SK-N-SH (cell line): ENCODE measurements at regions not wholly inside any gene's neighbourhood (a gene's known extent, or its start where the extent isn't known, plus 50 kb on each side); places are given as distances from the start of the nearest gene placed in this dataset.

Experiments used
- CTCF ChIA-PET: fragments of 300-600, 350-600 bp; formaldehyde crosslinking; extraction: SDS; loops from one replicate; lab custom pipeline; 2021; lab: Yijun Ruan, JAX
- POLR2A ChIA-PET: fragments of 350-600 bp; sonication (Branson Sonifier 250); formaldehyde crosslinking; extraction: SDS; loops from one replicate; lab custom pipeline; 2020; ENCODE audit warnings: antibody characterized with exemption, inconsistent platforms; lab: Yijun Ruan, JAX
- DNase-seq: peaks from one replicate; pipeline ENCODE4 v3.0.0; 2012
- H2AFZ ChIP-seq: fragments of 200-600 bp; sonication (generic); 2 replicates; pipeline ENCODE4 v1.8.1; 2016; ENCODE audit warnings: antibody characterized with exemption, mild to moderate bottlenecking, low read depth
- H3F3A ChIP-seq: fragments of 200-600 bp; sonication (generic); replicated peaks from 2 replicates; pipeline ENCODE3; 2016; ENCODE audit warnings: antibody characterized with exemption, mild to moderate bottlenecking; ENCODE audit not compliant: insufficient read depth
- H3K27ac ChIP-seq, 2 experiments: fragments of 200-500 bp in 1 of 2; fragments of 200-600 bp in 1 of 2; sonication (Bioruptor generic) in 1 of 2; sonication (generic), shearing (Covaris generic) in 1 of 2; 2 replicates each; pipeline versions ENCODE4 v1.5.1 to v1.6.1; 2014 to 2016; ENCODE audit warnings: low read depth in 2 of 2, inconsistent platforms in 1 of 2, low read length in 1 of 2, mild to moderate bottlenecking in 1 of 2, mixed read lengths in 1 of 2
- H3K27me3 ChIP-seq: fragments of 200-600 bp; sonication (generic), shearing (Covaris generic); 2 replicates; pipeline ENCODE4 v1.6.1; 2016; ENCODE audit warnings: mixed run types; ENCODE audit not compliant: insufficient read depth
- H3K36me3 ChIP-seq, 2 experiments: fragments of 200-500 bp in 1 of 2; fragments of 200-600 bp in 1 of 2; sonication (Bioruptor generic) in 1 of 2; sonication (generic) in 1 of 2; replicated peaks in 1 of 2; 2 replicates each; pipeline versions ENCODE3 to v1.5.1; 2014 to 2016; ENCODE audit warnings: low read length in 1 of 2, mild to moderate bottlenecking in 1 of 2; ENCODE audit not compliant: insufficient read depth in 2 of 2, control insufficient read depth in 1 of 2
- H3K4me1 ChIP-seq, 2 experiments: fragments of 200-500 bp in 1 of 2; fragments of 200-600 bp in 1 of 2; sonication (Bioruptor generic) in 1 of 2; sonication (generic), shearing (Covaris generic) in 1 of 2; 2 replicates each; pipeline versions ENCODE4 v1.5.1 to v1.6.1; 2014 to 2016; ENCODE audit warnings: low read depth in 1 of 2, low read length in 1 of 2, mixed run types in 1 of 2; ENCODE audit not compliant: insufficient read depth in 2 of 2, control insufficient read depth in 1 of 2
- H3K4me2 ChIP-seq: fragments of 200-600 bp; sonication (generic), shearing (Covaris generic); 2 replicates; pipeline ENCODE4 v1.6.1; 2017; ENCODE audit warnings: mixed run types
- H3K4me3 ChIP-seq, 2 experiments: fragments of 200-500 bp in 1 of 2; fragments of 200-600 bp in 1 of 2; sonication (Bioruptor generic) in 1 of 2; sonication (generic), shearing (Covaris generic) in 1 of 2; 2 replicates each; pipeline versions ENCODE4 v1.5.1 to v1.8.1; 2014 to 2016; ENCODE audit warnings: low read depth in 2 of 2, inconsistent platforms in 1 of 2, low read length in 1 of 2, mild to moderate bottlenecking in 1 of 2, mixed read lengths in 1 of 2, moderate library complexity in 1 of 2
- H3K79me2 ChIP-seq: fragments of 200-600 bp; sonication (generic); 2 replicates; pipeline ENCODE4 v1.8.1; 2017; ENCODE audit warnings: mild to moderate bottlenecking; ENCODE audit not compliant: insufficient read depth
- H3K9ac ChIP-seq: fragments of 200-600 bp; sonication (generic); 2 replicates; pipeline ENCODE4 v1.6.1; 2017; ENCODE audit warnings: mixed run types
- H3K9me2 ChIP-seq: fragments of 200-600 bp; sonication (generic); 2 replicates; pipeline ENCODE4 v1.6.1; 2017; ENCODE audit warnings: mixed run types
- H3K9me3 ChIP-seq: fragments of 200-600 bp; sonication (generic); 2 replicates; pipeline ENCODE4 v1.6.1; 2017; ENCODE audit warnings: mixed run types, mild to moderate bottlenecking, moderate library complexity
- H4K20me1 ChIP-seq: fragments of 200-600 bp; sonication (generic); 2 replicates; pipeline ENCODE4 v1.6.1; 2017; ENCODE audit warnings: mild to moderate bottlenecking, mixed run types; ENCODE audit not compliant: insufficient read depth
- CHD2 ChIP-seq: fragments of 150-350 bp; IDR thresholded peaks from 2 replicates; pipeline ENCODE4 v1.6.1; 2018; ENCODE audit warnings: low read length; ENCODE audit not compliant: partially characterized antibody
- FOXJ3 ChIP-seq: sonication (generic); formaldehyde crosslinking; IDR thresholded peaks from 2 replicates; pipeline ENCODE4 v1.5.1; 2020; ENCODE audit warnings: mild to moderate bottlenecking, missing genetic modification reagents
- FOXM1 ChIP-seq: IDR thresholded peaks from 2 replicates; pipeline ENCODE4 v1.4.0; 2012; ENCODE audit warnings: low read depth, mild to moderate bottlenecking
- GATA2 ChIP-seq: sonication (generic); formaldehyde crosslinking; IDR thresholded peaks from 2 replicates; pipeline ENCODE4 v1.5.0; 2020; ENCODE audit warnings: mild to moderate bottlenecking, missing genetic modification reagents
- NFIC ChIP-seq: IDR thresholded peaks from 2 replicates; pipeline ENCODE4 v1.4.0; 2012; ENCODE audit warnings: borderline replicate concordance
- NRF1 ChIP-seq: IDR thresholded peaks from 2 replicates; pipeline ENCODE4 v1.6.1; 2012; ENCODE audit warnings: low read depth, mild to moderate bottlenecking, low read length
- POLR2AphosphoS5 ChIP-seq: IDR thresholded peaks from 2 replicates; pipeline ENCODE4 v1.6.1; 2012; ENCODE audit warnings: low read depth, low read length
- RCOR1 ChIP-seq: fragments of 150-350 bp; IDR thresholded peaks from 2 replicates; pipeline ENCODE4 v1.6.1; 2017; ENCODE audit warnings: antibody characterized with exemption, low read length
- SIN3A ChIP-seq: IDR thresholded peaks from 2 replicates; pipeline ENCODE4 v1.6.1; 2012; ENCODE audit warnings: low read depth, mild to moderate bottlenecking, low read length, moderate library complexity, borderline replicate concordance
- SMC3 ChIP-seq: IDR thresholded peaks from 2 replicates; pipeline ENCODE4 v1.6.1; 2012; ENCODE audit warnings: low read depth, low read length, improper control_type of control experiment
- TCF12 ChIP-seq: IDR thresholded peaks from 2 replicates; pipeline ENCODE4 v1.4.0; 2012
- TEAD4 ChIP-seq: IDR thresholded peaks from 2 replicates; pipeline ENCODE4 v1.4.0; 2012; ENCODE audit warnings: mild to moderate bottlenecking, borderline replicate concordance; ENCODE audit not compliant: insufficient read depth
- YY1 ChIP-seq: IDR thresholded peaks from 2 replicates; pipeline ENCODE4 v1.4.0; 2012; ENCODE audit warnings: low read depth, mild to moderate bottlenecking
- WGBS: methylation state at CpG from one replicate; pipeline ENCODE4 v1.1.6; 2017; ENCODE audit warnings: low lambda C conversion rate; 5-methylcytosine and 5-hydroxymethylcytosine counted together
- TF ChIP-seq, protein P1 (sequence below): IDR thresholded peaks from 2 replicates; pipeline ENCODE4 v1.4.0; 2012; ENCODE audit warnings: low read depth, borderline replicate concordance
- TF ChIP-seq, protein P2 (sequence below): IDR thresholded peaks from 2 replicates; pipeline ENCODE4 v1.4.0; 2012; ENCODE audit warnings: low read depth
- TF ChIP-seq, protein P3 (sequence below): IDR thresholded peaks from 2 replicates; pipeline ENCODE4; 2012
- TF ChIP-seq, protein P4 (sequence below): fragments of 150-350 bp; IDR thresholded peaks from 2 replicates; pipeline ENCODE4 v1.6.1; 2017; ENCODE audit warnings: antibody characterized with exemption, low read length, low read depth, borderline replicate concordance
- TF ChIP-seq, protein P5 (sequence below): IDR thresholded peaks from 2 replicates; pipeline ENCODE4 v1.4.0; 2012; ENCODE audit warnings: low read depth, borderline replicate concordance

DNA sequence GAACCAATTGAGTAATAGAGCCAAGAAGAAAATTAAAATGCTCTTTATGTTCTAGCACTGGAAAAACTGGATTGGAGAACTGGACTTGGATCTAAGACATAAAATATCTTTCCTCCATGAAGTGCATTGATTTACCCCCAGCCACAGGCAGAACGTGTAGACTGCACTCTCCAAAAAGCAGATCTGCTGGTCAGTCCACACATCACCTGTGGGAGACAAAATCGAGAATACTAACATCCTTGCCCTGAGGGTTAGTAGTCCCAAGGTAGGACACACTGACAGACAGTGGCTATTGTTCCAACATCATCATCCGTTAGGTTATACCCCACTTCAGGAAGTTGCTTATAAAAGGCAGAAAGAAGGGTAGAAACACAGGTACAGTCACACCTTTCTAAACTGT lies 257.1 kb upstream of the STT3B start:
- H3K36me3 ChIP-seq = no peaks in the 10 kb centered on the region
- H3K27ac ChIP-seq = no peak overlapping the region
- DNase-seq = no peak
- POLR2A ChIA-PET = no interaction called here
- H3K79me2 ChIP-seq = no peaks in the 10 kb centered on the region
- no peaks in the 10 kb centered on the region for H3K4me1 ChIP-seq
- H3K9me3 ChIP-seq = no peaks in the 10 kb centered on the region
- no peaks in the 10 kb centered on the region for H4K20me1 ChIP-seq
- CTCF ChIA-PET = no interaction called here
- WGBS = 25% methylated on average over 3 of the region's 3 CpGs
- no peaks in the 10 kb centered on the region for H3K9me2 ChIP-seq
- no peak overlapping the region for H3K4me2 ChIP-seq
- H3K9ac ChIP-seq = no peak overlapping the region
- TF ChIP-seq CHD2 (no peak), GATA2 (no peak), FOXJ3 (CRISPR knock-in tag) (no peak), NRF1 (no peak), SIN3A (no peak), FOXM1 (no peak)
- TF ChIP-seq, protein P1, sequence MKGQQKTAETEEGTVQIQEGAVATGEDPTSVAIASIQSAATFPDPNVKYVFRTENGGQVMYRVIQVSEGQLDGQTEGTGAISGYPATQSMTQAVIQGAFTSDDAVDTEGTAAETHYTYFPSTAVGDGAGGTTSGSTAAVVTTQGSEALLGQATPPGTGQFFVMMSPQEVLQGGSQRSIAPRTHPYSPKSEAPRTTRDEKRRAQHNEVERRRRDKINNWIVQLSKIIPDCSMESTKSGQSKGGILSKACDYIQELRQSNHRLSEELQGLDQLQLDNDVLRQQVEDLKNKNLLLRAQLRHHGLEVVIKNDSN = no peak
- TF ChIP-seq, protein P2, sequence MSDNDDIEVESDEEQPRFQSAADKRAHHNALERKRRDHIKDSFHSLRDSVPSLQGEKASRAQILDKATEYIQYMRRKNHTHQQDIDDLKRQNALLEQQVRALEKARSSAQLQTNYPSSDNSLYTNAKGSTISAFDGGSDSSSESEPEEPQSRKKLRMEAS = no peak
- no peak overlapping the region for H3K4me3 ChIP-seq
- peaks cover 9% of the 10 kb centered on the region; the same call in 1 of the 2 replicates for H3K27me3 ChIP-seq
- no peaks in the 10 kb centered on the region for H3F3A ChIP-seq
- no peak overlapping the region for H2AFZ ChIP-seq

DNA sequence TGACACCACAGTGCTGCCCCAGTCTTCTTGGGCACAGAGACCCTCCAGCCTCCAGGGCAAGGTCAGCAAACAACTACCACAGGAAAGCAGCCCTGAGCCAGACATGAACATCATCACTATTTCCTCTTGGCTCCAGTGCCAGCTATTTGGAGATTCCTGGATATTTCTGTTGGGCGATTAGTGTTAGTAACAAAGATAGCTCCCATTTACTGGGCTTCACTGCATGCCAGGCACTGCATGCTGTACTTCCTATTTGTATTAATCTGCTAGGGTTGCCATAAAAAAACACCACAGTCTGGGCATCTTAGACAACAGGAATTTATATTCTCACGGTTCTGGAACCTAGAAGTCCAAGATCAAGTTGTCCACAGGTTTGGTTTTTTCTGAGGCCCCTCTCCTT lies 255.1 kb upstream of the STT3B start:
- Histone ChIP-seq H3F3A (no peaks in the 10 kb centered on the region), H3K79me2 (no peaks in the 10 kb centered on the region), H3K27me3 (no peaks in the 10 kb centered on the region), H3K27ac (no peak overlapping the region)
- TF ChIP-seq FOXM1 = no peak
- TF ChIP-seq, protein P1 = no peak
- TF ChIP-seq, all 33 proteins: peak for 0
- Histone ChIP-seq H3K9me2 (no peaks in the 10 kb centered on the region), H2AFZ (no peak overlapping the region), H4K20me1 (no peaks in the 10 kb centered on the region), H3K9me3 (no peaks in the 10 kb centered on the region), H3K9ac (no peak overlapping the region), H3K4me2 (no peak overlapping the region), H3K36me3 (no peaks in the 10 kb centered on the region), H3K4me1 (no peaks in the 10 kb centered on the region), H3K4me3 (no peak overlapping the region)
- ChIA-PET POLR2A (no interaction called here), CTCF (no interaction called here)
- no peak for DNase-seq
- 32% methylated on average over 2 of the region's 2 CpGs for WGBS

DNA sequence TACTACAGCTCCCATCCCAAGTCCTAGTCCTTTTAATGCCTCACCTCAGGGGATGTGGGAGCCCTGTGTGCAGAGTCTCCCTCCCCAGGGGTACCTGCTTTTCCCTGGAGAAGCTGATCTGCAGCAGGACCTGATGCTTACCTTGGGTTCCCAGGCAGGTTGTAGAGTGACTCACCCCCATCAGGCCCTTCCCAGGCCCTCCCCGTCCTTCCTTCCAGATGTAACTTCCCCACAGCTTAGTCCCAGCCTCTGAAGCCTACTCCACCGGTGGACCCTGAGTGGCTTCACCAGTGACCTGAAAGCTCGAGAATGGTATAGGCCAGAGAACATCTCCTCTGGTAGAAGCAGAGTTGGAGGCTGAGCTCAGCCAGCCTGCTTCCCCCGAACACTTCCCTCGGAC lies 254.2 kb upstream of the STT3B start:
- Histone ChIP-seq H3K79me2 (no peaks in the 10 kb centered on the region), H3K4me2 (no peak overlapping the region), H3K4me3 (no peak overlapping the region), H2AFZ (no peak overlapping the region), H3K9me3 (no peaks in the 10 kb centered on the region), H3K9me2 (no peaks in the 10 kb centered on the region), H3K27ac (no peak overlapping the region), H4K20me1 (no peaks in the 10 kb centered on the region), H3K27me3 (no peaks in the 10 kb centered on the region), H3K4me1 (no peaks in the 10 kb centered on the region), H3K36me3 (no peaks in the 10 kb centered on the region), H3F3A (no peaks in the 10 kb centered on the region), H3K9ac (no peak overlapping the region)
- DNase-seq = no peak
- CTCF ChIA-PET = interaction anchor here (1.1 kb wide), 1 partner anchor 117 kb away, joined by 4 read pairs; no protein-coding TSS in a partner anchor
- POLR2A ChIA-PET = no interaction called here
- WGBS = 68% methylated on average over 5 of the region's 5 CpGs
- TF ChIP-seq RCOR1 (no peak), NFIC (no peak), SMC3 (no peak), SIN3A (no peak), YY1 (no peak), TEAD4 (no peak), POLR2AphosphoS5 (no peak), TCF12 (no peak)
- TF ChIP-seq, protein P3, sequence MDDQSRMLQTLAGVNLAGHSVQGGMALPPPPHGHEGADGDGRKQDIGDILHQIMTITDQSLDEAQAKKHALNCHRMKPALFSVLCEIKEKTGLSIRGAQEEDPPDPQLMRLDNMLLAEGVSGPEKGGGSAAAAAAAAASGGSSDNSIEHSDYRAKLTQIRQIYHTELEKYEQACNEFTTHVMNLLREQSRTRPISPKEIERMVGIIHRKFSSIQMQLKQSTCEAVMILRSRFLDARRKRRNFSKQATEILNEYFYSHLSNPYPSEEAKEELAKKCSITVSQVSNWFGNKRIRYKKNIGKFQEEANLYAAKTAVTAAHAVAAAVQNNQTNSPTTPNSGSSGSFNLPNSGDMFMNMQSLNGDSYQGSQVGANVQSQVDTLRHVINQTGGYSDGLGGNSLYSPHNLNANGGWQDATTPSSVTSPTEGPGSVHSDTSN = no peak
- TF ChIP-seq, protein P4, sequence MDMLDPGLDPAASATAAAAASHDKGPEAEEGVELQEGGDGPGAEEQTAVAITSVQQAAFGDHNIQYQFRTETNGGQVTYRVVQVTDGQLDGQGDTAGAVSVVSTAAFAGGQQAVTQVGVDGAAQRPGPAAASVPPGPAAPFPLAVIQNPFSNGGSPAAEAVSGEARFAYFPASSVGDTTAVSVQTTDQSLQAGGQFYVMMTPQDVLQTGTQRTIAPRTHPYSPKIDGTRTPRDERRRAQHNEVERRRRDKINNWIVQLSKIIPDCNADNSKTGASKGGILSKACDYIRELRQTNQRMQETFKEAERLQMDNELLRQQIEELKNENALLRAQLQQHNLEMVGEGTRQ = no peak
- TF ChIP-seq, protein P5, sequence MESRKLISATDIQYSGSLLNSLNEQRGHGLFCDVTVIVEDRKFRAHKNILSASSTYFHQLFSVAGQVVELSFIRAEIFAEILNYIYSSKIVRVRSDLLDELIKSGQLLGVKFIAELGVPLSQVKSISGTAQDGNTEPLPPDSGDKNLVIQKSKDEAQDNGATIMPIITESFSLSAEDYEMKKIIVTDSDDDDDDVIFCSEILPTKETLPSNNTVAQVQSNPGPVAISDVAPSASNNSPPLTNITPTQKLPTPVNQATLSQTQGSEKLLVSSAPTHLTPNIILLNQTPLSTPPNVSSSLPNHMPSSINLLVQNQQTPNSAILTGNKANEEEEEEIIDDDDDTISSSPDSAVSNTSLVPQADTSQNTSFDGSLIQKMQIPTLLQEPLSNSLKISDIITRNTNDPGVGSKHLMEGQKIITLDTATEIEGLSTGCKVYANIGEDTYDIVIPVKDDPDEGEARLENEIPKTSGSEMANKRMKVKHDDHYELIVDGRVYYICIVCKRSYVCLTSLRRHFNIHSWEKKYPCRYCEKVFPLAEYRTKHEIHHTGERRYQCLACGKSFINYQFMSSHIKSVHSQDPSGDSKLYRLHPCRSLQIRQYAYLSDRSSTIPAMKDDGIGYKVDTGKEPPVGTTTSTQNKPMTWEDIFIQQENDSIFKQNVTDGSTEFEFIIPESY = no peak
